GM12872 (cell line): ENCODE measurements at regions not wholly inside any gene's neighbourhood (a gene's known extent, or its start where the extent isn't known, plus 50 kb on each side); places are given as distances from the start of the nearest gene placed in this dataset.

Experiments used
- TF ChIP-seq, protein P1 (sequence below): IDR thresholded peaks from 3 replicates; pipeline ENCODE4 v1.5.1; 2011; ENCODE audit warnings: low read depth, mild to moderate bottlenecking, low read length, moderate library complexity; ENCODE audit not compliant: insufficient read depth

DNA sequence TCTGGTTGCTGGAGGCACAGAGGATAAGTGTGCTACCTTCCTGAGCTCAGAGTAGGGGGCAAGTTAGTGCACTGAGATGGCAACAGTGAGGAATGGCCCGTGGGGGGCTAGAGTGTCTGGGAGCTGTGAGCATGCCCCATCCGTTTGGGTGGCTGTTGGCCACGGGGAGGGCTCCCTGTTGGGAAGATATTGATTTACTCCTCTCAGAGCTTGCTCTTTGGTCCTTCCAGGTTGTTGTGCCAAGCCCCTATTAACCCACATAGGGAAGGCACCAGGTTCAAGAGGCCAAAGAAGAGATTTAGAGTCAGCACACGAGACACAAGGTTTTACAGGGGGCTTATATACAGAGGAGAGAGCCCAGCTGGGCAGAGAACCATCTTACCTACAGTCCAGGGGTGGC is 318.8 kb downstream of the TSN start:
- TF ChIP-seq, protein P1, sequence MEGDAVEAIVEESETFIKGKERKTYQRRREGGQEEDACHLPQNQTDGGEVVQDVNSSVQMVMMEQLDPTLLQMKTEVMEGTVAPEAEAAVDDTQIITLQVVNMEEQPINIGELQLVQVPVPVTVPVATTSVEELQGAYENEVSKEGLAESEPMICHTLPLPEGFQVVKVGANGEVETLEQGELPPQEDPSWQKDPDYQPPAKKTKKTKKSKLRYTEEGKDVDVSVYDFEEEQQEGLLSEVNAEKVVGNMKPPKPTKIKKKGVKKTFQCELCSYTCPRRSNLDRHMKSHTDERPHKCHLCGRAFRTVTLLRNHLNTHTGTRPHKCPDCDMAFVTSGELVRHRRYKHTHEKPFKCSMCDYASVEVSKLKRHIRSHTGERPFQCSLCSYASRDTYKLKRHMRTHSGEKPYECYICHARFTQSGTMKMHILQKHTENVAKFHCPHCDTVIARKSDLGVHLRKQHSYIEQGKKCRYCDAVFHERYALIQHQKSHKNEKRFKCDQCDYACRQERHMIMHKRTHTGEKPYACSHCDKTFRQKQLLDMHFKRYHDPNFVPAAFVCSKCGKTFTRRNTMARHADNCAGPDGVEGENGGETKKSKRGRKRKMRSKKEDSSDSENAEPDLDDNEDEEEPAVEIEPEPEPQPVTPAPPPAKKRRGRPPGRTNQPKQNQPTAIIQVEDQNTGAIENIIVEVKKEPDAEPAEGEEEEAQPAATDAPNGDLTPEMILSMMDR: no peak

DNA sequence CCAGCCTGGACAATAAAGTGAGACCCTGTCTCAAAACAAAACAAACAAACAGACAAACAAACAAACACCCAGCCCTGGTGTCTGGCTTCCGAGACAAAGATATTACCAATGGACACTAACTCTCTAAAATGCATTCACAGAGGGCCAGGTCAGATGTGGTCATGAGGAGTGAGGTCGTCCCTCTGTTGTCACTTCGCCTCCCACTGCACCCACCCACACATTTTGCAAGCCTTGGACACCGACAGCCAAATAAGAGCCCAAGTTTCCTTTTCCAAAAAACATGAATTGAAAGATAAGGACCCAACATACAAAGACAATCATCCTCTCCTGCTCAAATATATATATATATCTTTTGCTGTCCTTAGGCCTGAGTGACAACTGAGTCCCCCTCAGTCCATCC is 319.9 kb downstream of the TSN start:
- TF ChIP-seq, protein P1: no peak

GRCh38 chr2:122077114-122077513 is 321.7 kb downstream of the TSN start:
- TF ChIP-seq, protein P1: no peak

DNA sequence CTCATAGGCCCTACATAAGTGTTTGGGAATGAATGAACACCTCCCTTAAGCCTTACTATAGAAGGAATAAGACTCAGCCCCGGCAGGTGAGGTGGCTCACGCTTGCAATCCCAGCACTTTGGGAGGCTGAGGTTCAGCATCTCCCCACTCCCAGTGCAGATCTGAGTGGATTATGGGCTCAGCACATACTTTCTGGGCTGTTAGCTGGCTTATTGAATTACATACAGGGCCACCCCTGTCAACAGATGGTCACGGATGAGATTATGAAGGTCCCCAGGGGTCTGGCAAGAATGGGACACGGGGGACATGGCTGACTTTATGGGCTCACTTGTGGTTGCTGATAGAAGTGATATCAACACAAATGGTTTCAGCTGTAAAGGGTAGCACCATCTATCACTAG is 322.3 kb downstream of the TSN start:
- TF ChIP-seq, protein P1: no peak

- TF ChIP-seq, protein P1: no peak
These were observed 323.0 kb downstream of the TSN start for GRCh38 chr2:122078451-122078850.

DNA sequence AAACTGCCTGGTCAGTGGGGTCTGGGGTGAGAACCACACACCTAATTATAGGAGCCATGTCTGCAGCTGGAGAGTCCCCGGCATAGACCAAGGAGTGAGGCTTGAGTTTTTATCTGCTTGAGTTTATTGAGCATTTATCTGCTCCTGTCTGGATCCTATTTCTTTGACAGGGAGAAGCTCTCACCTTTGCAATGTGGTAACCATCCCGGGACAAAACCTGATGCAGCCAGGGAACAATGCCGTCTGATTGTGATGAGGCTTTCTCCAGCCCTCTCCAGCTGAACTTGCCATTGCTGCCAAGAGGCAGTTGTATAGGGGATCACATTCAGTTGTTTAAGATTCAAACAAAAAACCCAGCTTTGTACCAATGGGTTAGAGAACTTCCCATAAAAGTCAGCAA is 324.4 kb downstream of the TSN start:
- TF ChIP-seq, protein P1: no peak

GRCh38 chr2:122080316-122080715 is 324.9 kb downstream of the TSN start:
- TF ChIP-seq, protein P1: no peak

DNA sequence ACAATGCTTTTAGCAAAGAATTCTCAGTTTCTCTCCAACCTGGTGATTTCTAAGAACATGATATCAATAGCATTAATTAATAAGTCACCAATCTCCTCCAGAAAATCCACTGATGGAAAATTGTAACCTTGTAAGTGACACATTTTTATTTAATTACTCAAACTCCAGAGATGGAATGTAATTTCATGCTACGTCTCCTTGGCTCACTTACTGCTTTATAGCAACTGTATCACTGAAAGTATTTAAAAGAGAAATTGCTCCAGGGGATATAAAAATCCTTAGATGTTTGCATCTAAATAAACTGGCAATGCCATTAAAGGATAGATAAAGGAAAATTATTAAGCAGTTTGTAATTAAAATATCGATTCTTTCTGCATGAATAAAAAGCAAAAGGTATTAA is 325.4 kb downstream of the TSN start:
- TF ChIP-seq, protein P1: no peak
